ENCODE measurements at regions not wholly inside any gene's neighbourhood (a gene's known extent, or its start where the extent isn't known, plus 50 kb on each side); places are given as distances from the start of the nearest gene placed in this dataset.

DNA sequence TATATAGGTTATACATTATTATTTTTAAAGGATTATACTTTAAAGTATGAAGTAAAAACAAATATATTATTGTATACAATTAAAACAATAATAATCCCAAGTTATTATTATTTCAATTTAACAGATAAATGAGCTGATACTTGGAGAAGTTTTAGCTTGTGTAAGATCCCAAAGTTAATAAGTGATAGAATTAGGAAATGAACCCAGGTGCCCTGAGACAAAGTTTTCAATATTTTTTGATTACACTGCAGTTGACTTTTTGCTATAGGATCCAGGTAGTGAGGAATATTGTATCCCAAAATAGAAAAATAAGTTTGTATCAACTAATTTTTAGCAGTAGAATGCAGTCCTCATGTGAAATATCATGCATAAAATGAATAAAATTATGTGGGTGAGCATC, 543.2 kb upstream of the ZNF608 start:
- no peak for DNase-seq (ENCODE audit: low spot score)

DNA sequence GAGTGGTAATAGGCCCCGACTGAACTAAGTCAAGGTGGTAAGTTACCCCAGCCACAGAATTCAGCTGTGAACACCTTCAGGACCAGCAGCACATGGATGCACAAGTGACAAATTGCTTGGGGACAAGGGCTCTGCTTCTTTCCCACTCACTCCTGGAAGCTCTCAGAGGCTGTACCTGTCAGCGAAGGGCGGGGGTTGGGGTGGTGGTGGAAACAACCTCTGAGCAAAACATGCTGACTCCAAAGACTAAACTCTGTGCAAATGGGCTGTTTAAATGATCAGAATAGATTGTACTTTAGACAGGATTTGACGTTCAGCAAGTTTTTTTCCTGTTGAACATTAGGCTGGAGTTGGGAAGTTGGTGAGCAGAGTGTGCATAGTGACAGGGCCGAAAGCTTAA, 544.5 kb upstream of the ZNF608 start:
- no peak for DNase-seq (ENCODE audit: low spot score)

DNA sequence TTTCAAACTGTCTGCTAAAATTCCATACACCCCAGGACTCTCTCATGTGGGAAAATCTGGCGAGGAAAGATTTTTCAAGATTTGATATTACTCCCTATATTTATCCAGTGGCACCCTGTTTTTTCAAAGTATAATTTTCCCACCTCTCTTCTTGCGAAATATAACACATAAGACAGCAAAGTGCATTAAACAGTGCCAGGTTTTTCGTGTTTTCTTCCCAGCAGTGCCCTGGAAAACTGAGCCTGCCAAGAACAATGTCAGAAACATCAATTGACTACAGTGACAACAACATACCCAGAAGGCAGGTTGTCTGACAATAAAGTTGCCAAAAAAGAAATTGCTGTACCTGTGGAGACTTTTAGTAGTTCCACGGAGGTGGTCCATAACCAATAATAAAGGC, 545.0 kb upstream of the ZNF608 start:
- DNase-seq (ENCODE audit: low spot score) = no peak

DNA sequence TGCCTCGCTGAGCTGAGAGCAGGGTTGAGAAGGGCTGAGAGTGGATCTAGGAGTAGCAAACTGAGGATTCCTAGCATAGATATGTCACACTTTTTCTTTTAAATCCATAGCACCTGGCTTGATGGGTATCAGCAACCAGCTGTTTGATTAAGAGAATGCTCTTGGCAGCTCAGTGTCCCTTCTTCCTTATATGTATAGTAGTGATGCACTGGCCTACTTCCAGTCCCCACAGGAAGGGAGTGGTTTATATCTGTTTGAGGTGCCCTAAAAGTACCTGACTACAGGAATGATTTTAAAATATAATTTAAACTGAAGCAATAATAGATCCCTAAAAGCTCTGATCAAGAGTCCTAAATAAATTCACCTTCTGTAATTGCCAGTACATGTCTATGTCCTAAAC, 546.8 kb upstream of the ZNF608 start:
- DNase-seq (ENCODE audit: low spot score) = no peak

DNA sequence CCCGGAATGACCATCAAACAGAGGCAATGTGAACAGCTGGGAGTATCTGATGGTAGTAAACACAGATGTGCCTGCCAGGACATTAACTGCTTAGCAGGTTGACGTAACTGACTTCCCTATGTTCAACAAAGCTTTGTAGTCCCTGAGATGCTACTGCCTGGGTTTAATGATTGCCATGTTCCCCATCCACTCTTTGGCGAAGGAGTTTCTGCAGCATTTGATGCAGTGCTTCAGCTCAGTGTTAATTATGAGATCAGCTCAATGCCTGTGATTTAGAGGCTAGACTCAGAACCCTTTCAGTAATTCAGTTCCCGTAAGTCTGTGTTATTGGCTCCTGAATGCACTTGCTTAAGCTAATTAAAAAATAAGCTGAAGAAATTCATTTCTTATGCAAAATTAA, 547.3 kb upstream of the ZNF608 start:
- DNase-seq (ENCODE audit: low spot score) = no peak

DNA sequence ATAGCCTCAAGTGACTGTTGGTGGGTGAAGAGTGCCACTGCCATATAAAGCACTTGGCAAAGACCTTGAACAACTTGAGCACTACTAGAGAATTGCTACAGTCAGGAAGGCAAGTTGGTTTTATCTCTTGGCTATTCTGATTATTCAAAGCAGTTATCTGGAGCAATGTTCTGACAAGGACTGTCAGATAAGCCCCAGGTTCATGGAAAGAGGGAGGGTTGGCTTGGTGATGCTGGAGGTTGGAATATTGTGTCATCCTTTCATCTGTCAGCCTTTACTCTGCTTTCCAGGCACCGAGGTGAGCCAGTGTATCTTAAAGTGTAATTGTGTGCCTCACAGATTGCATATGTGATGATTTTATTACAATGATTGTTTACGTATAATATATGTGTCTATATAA, 548.4 kb upstream of the ZNF608 start:
- no peak for DNase-seq (ENCODE audit: low spot score)

DNA sequence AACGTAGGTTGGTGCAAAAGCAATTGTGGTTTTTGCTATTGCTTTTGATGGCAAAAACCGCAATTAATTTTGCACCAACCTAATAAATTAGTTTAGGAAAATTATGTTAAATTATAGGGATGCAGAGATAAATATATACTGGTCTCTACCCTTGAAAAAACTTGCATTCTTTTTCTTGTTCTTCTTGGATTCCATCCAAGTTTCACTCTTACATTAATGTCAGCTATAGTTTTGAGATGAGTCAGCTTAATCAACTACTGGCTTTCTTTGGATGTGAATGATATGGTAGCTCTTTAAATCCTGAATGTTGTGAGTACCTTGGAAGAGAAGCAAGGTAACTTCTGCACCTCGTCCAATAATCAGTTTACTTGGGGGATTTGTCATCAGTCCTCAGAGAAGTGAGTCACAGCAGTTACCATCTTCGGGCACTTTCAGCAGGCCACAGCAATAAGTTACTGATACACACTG, 549.0 kb upstream of the ZNF608 start:
- no peak for DNase-seq (ENCODE audit: low spot score)

DNA sequence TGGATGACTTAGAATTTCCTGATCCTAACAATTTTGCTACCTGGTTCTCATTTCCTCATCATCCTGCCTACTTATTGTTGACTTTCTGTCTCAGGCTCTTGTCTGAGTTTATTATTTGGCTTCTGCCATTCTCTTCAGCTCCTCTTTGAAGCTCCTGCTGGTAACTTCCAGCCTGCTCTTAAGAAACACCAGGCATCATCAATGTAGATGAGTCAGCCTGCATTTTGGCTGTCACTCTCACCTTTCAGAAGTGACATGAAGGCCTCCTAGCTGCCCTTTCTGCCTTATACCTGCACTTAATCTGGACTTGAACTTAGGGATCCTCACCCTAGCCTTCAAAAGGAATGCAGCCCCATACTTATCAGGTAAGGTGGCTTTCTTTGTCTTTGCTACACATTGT, 551.8 kb upstream of the ZNF608 start:
- DNase-seq (ENCODE audit: low spot score) = no peak

DNA sequence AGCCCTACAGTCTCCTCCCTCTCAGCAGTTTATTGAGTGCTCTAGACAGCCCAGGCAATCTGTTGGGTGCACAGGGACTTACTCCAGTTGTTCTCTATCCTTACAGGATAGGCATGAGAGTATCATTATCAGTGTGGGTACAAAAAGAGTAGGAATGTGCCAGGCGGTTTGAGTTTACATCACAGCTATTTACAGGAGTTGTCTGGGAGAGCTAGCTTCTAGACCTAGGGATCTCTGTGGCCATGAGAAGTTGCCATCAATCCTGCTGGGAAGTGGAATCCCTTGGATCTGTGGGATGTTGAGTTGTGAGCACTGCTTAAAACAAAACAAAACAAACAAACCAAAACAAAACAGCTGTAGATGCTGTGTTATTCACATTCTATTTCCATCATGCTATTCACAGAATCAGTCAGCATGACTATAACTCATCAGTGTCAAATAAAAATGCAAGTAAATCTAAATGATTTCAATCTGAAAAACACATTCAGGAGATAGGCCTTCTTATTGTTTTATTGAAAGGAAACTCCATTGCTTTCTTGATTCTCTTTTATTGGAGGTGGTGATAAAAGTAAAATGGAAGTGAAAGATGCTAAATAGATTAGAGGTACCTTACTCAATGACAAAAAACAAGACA, 552.4 kb upstream of the ZNF608 start:
- DNase-seq (ENCODE audit: low spot score) = no peak

DNA sequence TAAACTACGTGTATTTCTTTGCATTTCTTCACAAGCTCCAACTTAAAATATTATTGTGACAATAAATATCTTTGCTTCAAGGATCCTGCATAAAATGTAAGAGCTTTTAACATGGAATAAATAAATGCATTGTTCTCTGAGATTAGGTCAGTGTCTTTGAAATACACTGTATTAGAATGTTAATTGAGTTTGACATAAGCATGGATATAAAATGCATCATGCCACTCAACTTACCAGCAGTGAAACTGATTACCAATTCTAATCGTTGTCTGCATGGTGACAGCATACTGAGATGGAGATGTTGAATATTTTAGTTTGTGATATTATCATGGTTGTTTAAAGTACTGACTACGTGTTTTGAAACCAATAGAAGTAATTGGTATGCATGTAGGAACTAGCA, 555.3 kb upstream of the ZNF608 start:
- no peak for DNase-seq (ENCODE audit: low spot score)

DNA sequence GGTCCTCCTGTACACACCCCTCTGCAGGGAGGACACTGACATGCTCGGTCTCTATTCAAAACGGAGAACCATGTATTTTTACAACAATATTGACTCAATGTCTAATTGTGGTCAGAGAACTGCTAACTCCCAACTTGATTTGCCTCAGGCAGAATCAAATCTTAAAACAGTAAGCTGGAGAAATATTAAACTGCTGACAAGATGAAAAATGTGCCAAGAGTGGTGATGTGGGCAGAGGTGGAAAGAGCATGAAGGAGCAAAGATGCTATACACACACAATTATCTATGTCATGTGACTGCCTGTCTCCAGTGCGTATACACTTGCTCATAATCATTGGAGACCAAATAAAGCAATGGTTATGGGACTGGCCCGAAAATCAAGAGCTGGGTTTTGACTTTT, 556.1 kb upstream of the ZNF608 start:
- DNase-seq (ENCODE audit: low spot score) = no peak

DNA sequence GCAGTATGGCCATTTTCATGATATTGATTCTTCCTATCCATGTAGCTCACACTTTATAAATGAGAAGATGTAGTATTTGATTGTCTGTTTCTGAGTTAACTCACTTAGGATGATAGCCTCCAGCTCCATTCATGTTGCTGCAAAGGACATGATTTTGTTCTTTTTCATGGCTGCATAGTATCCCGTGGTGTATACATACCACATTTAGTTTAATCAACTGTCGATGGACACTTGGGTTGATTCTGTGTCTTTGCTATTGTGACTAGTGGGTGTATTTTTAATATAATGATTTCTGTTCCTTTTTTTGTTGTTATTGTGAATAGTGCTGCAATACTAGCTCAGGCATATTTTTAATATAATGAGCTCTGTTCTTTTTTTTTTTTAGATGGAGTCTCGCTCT, 560.3 kb upstream of the ZNF608 start:
- no peak for DNase-seq (ENCODE audit: low spot score)

DNA sequence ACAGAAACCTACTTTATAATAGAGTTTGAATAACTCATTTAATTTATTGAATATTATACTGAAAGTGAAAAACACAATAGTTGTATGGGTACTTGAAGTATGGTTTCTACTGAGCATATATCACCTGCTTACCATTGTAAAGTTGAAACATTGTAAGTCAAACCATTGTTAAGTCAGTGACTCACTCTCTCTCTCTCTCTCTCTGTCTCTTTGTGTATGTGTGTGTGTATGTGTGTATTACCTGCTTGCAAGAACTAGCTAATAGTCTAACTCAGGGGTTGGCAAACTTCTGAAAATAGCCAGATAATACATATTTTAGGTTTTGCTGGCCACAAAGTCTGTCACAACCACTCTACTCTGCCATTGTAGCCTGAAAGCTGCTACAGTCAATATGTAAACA, 564.3 kb upstream of the ZNF608 start:
- DNase-seq (ENCODE audit: low spot score) = no peak

DNA sequence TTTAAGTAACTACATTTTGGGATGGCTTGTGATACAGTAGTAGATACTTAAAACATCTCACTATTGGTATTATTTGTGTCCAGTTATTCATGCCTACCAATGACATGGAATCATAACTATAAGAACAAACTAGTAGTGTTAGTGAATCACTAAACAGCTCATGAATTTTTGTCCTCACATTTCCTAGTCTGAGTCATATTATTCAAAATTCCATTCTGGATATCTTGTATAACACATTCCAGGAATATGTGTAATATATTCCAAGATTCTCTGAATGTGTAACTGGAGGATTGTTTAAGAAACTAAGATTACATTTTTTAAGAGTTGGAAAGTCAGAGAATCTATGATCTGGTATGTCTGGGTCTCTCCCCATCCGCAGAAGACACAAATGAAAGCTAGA, 565.3 kb upstream of the ZNF608 start:
- DNase-seq (ENCODE audit: low spot score) = no peak

DNA sequence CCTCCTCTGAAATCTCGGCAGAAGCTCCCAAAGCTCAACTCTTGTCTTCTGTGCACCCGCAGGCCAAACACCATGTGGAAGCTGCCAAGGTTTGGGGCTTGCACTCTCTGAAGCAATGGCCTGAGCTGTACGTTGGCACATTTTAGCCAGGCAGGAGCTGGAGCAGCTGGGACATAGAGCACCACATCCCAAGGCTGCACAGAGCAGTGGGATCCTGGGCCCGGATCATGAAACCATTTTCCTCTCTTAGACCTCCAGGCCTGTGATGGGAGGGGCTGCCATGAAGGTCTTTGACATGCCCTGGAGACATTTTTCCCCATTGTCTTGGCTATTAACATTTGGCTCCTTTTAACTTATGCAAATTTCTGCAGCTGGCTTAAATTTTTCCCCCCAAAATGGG, 567.1 kb upstream of the ZNF608 start:
- no peak for DNase-seq (ENCODE audit: low spot score)

DNA sequence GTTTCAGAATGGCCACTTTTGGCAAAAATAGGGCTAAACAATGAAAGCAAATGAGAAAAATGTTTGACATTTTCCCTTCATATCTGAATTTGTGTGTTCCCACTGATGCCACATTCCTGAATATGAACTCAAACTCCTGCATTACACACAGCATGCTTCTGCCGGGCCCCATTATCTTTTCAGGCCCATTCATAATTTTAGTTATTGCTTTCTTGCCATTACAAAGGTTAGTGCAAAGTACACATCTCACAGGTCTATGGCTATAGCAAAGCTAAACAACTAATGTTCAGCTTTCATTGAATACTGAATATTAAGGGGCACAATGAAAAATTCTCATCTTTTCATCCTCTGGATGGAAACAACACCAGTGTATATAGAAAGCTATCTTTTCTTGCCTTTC, 568.9 kb upstream of the ZNF608 start:
- no peak for DNase-seq (ENCODE audit: low spot score)

DNA sequence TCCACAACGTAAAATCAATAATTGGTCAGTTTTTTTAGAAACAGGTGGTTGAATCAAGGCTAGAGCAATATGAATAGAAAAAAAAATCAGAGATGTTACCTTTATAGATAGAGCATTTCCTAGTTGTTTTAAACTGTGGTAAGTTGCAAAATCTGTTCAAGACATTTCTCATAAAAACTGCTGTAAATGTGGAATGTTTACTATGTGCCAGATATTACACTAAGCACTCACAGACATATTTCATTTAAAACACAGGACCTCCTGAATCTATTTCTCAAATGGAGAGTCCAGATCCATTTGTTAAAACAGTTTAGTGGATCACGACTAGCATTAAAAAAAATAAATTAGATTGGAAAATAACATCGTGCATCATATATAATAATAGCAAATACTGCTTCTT, 570.0 kb upstream of the ZNF608 start:
- no peak for DNase-seq (ENCODE audit: low spot score)

DNA sequence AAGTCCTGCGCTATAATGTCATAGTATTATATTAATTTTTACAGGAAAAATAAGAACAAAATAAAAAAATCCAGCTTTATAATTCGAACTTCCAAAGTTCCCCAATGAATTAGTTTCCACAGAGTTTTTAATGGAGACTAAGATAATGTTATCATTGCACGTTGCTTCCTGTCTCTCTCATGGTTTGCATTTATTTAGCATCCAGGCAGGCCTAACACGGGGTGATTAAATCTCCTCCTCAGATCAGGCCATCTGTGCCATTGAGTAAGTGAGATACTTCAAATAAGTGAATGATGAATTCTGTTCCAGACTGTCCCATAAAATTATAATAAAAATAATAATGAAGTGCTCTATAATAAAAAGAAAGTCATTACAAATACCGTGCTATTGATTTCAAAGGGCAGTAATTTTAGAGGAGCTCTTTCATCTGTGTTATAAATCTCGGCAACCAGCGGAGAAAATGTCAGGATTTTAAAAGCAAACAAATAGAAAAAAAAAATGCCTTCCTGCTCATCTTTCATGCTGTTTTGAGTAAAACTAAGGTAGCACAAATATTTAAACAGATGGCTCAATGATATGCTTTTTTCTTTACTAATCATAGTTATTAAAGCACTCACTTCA, 570.6 kb upstream of the ZNF608 start:
- DNase-seq (ENCODE audit: low spot score) = no peak

DNA sequence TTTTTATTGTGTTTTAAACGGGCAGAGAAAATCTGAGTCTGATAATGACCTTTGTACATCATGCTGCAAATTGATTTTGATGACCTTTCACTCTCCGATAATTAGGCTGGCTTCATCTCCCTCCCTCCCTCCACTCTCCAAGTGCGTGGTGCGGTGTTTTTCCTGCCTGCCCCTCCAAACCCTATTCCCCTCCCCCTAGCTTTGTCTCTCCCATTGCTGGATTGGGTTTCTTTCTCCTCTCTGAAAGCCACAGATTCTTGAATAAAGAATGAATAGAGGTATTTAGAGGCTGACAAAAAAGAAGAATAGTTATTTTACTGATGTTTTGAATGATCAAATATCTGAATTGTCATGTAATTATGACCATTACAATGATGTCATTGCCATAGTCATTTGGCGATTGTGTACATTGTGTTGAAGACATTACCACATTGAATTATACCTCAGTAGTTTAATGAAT, 571.1 kb upstream of the ZNF608 start:
- DNase-seq (ENCODE audit: low spot score) = no peak

DNA sequence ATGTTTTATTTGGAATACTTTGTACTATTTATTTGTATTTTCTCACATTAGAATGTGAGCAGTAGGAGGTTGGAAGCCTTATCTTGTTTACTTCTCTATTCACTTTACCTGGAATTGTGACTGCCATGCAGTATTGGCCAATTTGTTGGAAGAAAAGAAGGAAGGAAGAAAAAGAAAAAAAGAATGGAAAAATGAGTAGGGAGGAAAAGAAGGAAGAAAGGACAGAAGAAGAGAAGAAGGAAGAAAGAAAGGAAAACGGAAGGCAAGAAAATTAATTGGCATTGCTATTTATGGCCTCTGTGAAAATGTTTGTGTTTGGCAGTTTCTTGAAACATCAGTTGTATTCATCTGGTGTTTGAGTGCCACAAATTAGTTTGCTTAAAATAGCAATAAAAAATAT, 575.2 kb upstream of the ZNF608 start:
- DNase-seq (ENCODE audit: low spot score) = no peak

DNA sequence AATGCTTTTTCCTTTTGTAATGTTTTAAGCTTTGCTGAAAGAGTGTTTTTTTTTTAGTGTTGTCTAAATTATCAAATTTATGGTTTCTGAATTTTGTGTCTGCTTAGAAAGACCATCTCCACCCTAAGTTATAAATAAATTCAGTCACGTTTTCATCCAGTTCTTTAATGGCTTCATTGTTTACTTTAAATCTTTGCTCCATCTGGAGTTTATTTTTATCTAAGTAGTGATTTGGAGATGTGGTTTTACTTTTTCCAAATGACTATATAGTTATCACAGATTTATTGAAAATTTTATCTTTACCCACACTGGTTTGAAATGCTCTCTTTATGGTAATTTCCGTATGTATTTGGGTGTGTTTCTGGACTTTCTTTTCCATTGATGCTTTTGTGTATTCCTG, 577.2 kb upstream of the ZNF608 start:
- DNase-seq (ENCODE audit: low spot score) = no peak

DNA sequence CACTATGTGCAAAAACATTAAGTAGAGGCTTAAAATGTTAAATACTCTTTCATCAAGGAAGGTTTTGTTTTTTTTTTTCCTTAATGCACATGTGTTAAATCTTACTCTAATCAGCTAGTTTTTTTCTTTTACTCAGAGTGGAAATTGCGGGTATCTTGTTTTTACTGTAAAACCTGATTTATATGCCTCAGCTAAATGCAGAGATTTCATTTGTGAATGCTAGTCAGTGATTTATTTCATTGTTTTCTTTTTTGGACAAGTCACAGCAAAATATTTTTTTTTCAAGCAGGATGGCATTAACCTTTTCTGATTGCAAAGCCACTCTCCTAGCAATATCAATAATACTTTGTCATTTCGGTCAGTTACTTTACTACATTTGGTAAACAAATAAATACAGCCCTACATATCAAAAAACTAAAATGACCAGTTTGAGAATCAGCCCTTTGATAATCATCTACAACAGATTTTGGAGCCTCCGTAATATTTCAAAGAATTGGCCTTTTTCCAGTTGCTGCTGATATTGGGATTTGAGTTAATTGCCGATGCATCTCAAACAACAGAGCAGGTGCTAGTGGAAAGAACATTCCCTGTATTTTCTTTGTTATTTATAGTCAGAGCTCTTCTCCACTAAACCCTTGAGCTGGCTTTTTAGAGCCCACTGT, 579.2 kb upstream of the ZNF608 start:
- DNase-seq (ENCODE audit: low spot score) = no peak

DNA sequence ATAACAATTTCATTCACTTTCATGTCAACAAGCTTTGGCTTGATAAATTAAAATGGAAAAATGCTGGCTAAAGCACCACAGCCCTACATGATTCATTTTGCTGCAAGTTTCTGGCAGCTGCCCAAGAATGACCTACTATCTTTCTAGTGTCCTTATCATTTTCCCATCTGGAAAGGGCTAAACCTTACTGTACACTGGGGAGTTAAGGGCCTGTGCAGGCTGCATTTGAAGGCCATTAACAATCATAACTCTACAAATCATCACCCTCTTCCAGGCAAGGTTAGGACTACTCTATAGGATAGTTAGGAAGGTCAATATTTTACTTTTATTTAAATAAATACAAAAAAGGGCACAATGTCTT, 579.7 kb upstream of the ZNF608 start:
- DNase-seq (ENCODE audit: low spot score) = peak; percentile 17

DNA sequence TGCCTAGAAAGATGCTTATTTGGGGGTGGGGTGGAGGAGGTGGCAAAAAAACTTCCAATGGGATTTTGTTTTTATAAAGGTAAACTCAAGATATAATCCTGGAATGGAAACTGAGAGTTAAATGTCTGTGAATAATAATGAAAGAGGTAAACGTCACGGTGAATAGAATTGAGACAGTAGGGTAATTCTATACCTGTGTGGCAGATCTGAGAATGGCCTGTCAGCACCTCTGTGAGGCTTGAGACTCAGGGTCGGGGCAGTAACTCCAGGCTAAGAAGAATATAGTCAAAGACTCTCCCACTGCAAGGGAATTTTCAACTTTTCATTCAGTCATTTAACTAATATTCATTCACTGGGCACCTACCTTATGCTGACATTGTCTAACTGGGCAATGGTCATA, 581.2 kb upstream of the ZNF608 start:
- no peak for DNase-seq (ENCODE audit: low spot score)

All from D341Med (cell line).